ENCODE measurements at regions not wholly inside any gene's neighbourhood (a gene's known extent, or its start where the extent isn't known, plus 50 kb on each side); places are given as distances from the start of the nearest gene placed in this dataset.

DNA sequence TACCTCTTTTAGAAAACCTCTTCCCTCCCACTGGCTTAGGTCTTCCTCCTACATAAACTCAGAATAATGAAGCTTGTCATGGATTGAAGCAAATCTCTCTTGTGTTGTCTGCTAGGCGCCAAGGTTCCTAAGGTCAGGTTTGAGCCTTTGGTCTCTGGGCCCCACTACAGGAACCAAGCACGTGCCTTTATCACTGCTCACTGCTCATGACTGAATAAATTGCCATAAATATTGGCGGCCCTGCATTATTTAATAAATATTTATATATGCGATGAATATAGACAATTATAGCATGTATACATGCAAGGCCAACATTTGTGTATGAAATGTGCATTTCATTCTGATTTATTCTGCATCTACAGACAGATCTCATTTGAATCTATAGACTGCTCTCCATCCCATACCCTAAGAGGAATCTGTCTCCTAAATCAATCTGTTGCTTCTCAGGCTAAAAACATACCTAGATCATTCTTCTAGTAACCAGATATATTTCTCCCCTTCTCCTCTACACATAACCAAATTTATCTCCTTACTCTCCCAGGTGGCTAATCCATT, 1717.6 kb upstream of the TENM3 start:
- no peak for TF ChIP-seq POLR2AphosphoS5 (IDR thresholded peaks at IDR 0.05; ENCODE audit: borderline replicate concordance, low read depth, low read length)
- TF ChIP-seq EZH2 (IDR thresholded peaks at IDR 0.05): no peak
